ENCODE measurements at regions not wholly inside any gene's neighbourhood (a gene's known extent, or its start where the extent isn't known, plus 50 kb on each side); places are given as distances from the start of the nearest gene placed in this dataset.
"Not testable (repeated sequence)": the region's sequence is repeated elsewhere in the genome, so short reads cannot be mapped to it uniquely, and the experiment has no call there.

DNA sequence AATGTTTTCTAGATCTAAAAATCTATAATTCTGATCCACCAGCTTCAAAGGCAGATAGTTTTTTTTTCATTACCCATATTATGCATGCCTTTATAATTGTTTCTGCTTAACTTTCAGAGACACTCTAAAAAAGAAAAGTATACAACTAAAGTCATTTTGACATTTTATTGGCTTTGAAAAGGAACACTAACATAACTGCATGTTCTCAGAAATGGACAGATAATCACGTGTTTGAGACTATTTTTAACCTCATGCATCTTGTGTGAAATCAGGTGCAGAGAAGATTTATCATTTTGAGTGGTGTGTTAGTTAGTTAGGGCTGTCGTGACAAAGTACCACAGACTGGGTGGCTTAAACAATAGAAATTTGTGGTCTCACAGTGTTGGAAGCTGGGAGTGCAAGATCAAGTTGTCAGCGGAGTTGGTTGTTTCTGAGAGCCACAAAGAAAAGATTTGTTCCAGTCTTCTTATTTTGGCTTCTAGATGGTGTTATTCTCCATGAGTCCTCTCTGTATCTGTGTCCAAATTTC, 841.4 kb upstream of the LRATD1 start:
- Histone ChIP-seq H3K27me3 (ENCODE audit: control insufficient read depth in 1 of 2, insufficient read depth in 2 of 2, low read length in 2 of 2) (no peaks in the 10 kb centered on the region), H3K4me1 (ENCODE audit: control insufficient read depth, insufficient read depth, low read length) (peaks cover 10% of the 10 kb centered on the region), H3K4me3 (ENCODE audit: low read length in 2 of 2) (no peak overlapping the region), H3K9me3 (ENCODE audit: control insufficient read depth in 2 of 2, low read length in 2 of 2) (no peaks in the 10 kb centered on the region), H3K27ac (ENCODE audit: low read length) (no peak overlapping the region), H3K9ac (ENCODE audit: low read length in 2 of 2) (no peak overlapping the region), H3K36me3 (ENCODE audit: control insufficient read depth in 2 of 2, insufficient read depth in 2 of 2, low read length in 2 of 2) (no peaks in the 10 kb centered on the region)

DNA sequence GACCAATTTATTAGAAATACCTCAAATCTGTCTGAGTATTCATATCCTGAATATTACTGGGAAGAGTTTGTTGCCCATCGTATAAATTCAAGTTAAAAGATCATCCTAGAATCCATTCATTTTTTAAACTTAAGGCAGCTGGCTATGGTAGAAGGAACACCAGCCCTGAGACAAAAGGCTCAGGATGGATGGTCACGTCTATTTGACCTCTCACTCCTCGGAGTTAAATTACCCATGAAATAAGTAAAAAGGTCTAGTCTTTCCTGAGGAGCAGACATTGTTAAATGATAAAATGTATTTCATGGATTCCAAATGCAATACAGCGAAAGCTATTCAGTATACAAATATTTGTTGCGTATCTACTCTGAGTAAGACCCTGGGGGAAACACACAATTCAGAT, 826.0 kb upstream of the LRATD1 start:
- H3K27ac ChIP-seq (ENCODE audit: low read length) = no peak overlapping the region
- H3K9ac ChIP-seq (ENCODE audit: low read length in 2 of 2) = no peak overlapping the region
- H3K27me3 ChIP-seq (ENCODE audit: control insufficient read depth in 1 of 2, insufficient read depth in 2 of 2, low read length in 2 of 2) = no peaks in the 10 kb centered on the region
- no peak overlapping the region for H3K4me3 ChIP-seq (ENCODE audit: low read length in 2 of 2)
- no peaks in the 10 kb centered on the region for H3K4me1 ChIP-seq (ENCODE audit: control insufficient read depth, insufficient read depth, low read length)
- H3K9me3 ChIP-seq (ENCODE audit: control insufficient read depth in 2 of 2, low read length in 2 of 2) = no peaks in the 10 kb centered on the region
- H3K36me3 ChIP-seq (ENCODE audit: control insufficient read depth in 2 of 2, insufficient read depth in 2 of 2, low read length in 2 of 2) = no peaks in the 10 kb centered on the region

DNA sequence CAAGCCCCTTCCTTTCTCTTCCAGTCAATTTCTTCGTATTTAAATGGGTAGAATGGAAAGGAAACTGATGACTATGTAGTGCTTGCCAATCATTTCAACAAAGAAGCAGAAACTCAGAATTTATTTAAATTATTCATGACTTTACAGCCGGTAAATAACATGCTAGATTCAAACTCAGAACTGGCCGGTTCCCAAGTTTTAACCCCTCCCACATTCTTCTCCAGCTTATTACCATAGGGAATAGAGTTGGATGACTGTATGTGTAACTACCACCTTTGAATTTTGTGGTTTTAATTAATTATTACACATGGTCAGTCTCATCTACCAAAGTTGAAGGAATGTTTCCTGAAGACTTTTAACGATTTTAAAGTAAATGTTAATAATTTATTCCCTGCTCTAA, 819.3 kb upstream of the LRATD1 start:
- H3K4me1 ChIP-seq (ENCODE audit: control insufficient read depth, insufficient read depth, low read length) = no peaks in the 10 kb centered on the region
- H3K27ac ChIP-seq (ENCODE audit: low read length) = no peak overlapping the region
- no peaks in the 10 kb centered on the region for H3K36me3 ChIP-seq (ENCODE audit: control insufficient read depth in 2 of 2, insufficient read depth in 2 of 2, low read length in 2 of 2)
- no peak overlapping the region for H3K9ac ChIP-seq (ENCODE audit: low read length in 2 of 2)
- H3K27me3 ChIP-seq (ENCODE audit: control insufficient read depth in 1 of 2, insufficient read depth in 2 of 2, low read length in 2 of 2) = no peaks in the 10 kb centered on the region
- H3K9me3 ChIP-seq (ENCODE audit: control insufficient read depth in 2 of 2, low read length in 2 of 2) = no peaks in the 10 kb centered on the region
- no peak overlapping the region for H3K4me3 ChIP-seq (ENCODE audit: low read length in 2 of 2)

DNA sequence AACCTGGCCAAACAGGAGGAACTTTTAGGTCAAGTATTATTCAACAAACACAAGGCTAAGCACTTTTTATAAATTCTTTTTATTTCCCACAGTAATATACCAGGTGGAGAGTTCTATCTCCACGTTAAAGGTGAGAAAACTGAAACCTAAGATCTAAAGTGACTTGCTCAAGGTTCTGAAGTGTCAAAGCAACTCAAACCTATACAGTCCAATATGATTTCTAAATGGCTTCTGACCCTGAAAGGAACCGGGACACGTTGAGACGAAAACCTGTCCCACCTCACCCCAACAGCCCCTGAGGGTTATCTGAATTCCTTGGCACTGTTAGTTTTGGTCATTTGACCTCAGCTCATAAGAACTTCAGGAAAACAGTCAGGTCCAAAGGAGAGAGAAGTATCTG, 814.5 kb upstream of the LRATD1 start:
- no peaks in the 10 kb centered on the region for H3K9me3 ChIP-seq (ENCODE audit: control insufficient read depth in 2 of 2, low read length in 2 of 2)
- no peaks in the 10 kb centered on the region for H3K4me1 ChIP-seq (ENCODE audit: control insufficient read depth, insufficient read depth, low read length)
- H3K27me3 ChIP-seq (ENCODE audit: control insufficient read depth in 1 of 2, insufficient read depth in 2 of 2, low read length in 2 of 2) = no peaks in the 10 kb centered on the region
- H3K36me3 ChIP-seq (ENCODE audit: control insufficient read depth in 2 of 2, insufficient read depth in 2 of 2, low read length in 2 of 2) = no peaks in the 10 kb centered on the region
- no peak overlapping the region for H3K9ac ChIP-seq (ENCODE audit: low read length in 2 of 2)
- no peak overlapping the region for H3K4me3 ChIP-seq (ENCODE audit: low read length in 2 of 2)
- no peak overlapping the region for H3K27ac ChIP-seq (ENCODE audit: low read length)

DNA sequence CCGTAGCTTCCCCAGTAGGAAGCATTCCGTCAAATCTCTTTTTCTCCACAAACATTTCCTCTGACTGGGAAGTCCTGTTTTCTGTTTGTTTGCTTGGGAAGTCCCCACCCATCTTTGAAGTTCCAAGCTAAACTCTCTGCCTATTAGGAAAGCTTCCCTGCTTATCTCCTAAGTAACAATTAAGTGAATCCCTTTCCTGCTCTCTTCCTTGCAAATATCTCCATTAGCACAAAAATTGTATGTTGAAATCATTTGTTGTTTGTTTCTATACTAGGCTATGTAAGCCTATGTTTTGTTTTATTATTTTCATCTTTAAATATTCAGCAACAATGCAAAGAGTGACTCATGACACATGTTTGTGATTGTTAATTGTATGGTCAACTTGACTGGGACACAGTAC, 812.6 kb upstream of the LRATD1 start:
- no peaks in the 10 kb centered on the region for H3K27me3 ChIP-seq (ENCODE audit: control insufficient read depth in 1 of 2, insufficient read depth in 2 of 2, low read length in 2 of 2)
- H3K4me3 ChIP-seq (ENCODE audit: low read length in 2 of 2) = no peak overlapping the region
- H3K9ac ChIP-seq (ENCODE audit: low read length in 2 of 2) = no peak overlapping the region
- no peaks in the 10 kb centered on the region for H3K36me3 ChIP-seq (ENCODE audit: control insufficient read depth in 2 of 2, insufficient read depth in 2 of 2, low read length in 2 of 2)
- no peaks in the 10 kb centered on the region for H3K9me3 ChIP-seq (ENCODE audit: control insufficient read depth in 2 of 2, low read length in 2 of 2)
- no peaks in the 10 kb centered on the region for H3K4me1 ChIP-seq (ENCODE audit: control insufficient read depth, insufficient read depth, low read length)
- H3K27ac ChIP-seq (ENCODE audit: low read length) = no peak overlapping the region

DNA sequence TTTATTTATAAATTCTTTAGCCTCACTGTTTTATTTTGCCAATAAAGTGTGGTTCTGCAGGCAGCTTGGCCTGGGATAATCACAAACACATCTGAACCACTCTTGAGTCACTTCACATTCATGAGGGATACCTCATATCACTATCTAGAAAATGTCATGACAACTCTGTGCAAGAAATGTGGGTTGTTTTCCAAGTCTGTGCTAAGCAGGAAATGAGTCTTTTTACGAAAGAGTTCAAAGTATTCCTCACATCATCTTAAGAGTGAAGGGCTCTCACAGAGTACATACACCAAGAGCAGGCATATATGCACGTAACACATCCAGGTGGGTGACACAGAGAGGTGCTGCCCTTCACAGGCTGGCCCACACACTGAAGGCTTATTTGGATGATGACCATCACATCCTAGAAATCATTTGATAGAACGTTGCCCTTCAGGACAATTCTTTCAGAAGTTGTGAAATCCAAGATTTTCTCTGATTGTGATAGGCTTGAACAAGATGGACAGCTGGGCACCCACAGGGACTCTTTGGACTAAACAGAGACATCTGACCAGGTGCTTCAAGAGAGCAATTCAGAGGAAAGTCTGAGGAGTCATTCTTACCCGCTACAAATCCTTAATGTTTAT, 811.1 kb upstream of the LRATD1 start:
- Histone ChIP-seq H3K27me3 (ENCODE audit: control insufficient read depth in 1 of 2, insufficient read depth in 2 of 2, low read length in 2 of 2) (no peaks in the 10 kb centered on the region), H3K4me1 (ENCODE audit: control insufficient read depth, insufficient read depth, low read length) (no peaks in the 10 kb centered on the region), H3K27ac (ENCODE audit: low read length) (no peak overlapping the region), H3K9me3 (ENCODE audit: control insufficient read depth in 2 of 2, low read length in 2 of 2) (no peaks in the 10 kb centered on the region), H3K9ac (ENCODE audit: low read length in 2 of 2) (no peak overlapping the region), H3K4me3 (ENCODE audit: low read length in 2 of 2) (no peak overlapping the region), H3K36me3 (ENCODE audit: control insufficient read depth in 2 of 2, insufficient read depth in 2 of 2, low read length in 2 of 2) (no peaks in the 10 kb centered on the region)

DNA sequence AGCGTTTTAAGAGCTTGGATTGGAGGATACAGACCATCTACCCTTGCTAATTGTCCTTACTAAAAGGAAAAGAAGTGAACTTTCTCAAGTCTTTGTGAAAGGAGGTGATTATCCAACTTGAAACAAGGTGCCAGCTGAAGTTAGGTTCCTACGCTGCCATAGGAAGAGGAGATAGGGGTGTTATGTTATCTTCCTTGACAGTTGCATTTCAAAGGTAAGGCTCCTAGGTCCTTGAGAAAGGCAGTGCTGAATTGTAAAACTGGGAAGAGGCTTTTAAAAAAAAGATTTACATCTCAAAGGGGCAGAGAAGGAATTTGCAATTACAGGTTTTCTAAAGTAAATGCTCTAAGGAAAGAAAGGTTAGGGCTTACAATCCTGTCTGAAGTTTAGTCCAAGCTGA, 810.2 kb upstream of the LRATD1 start:
- Histone ChIP-seq H3K27ac (ENCODE audit: low read length) (no peak overlapping the region), H3K9me3 (ENCODE audit: control insufficient read depth in 2 of 2, low read length in 2 of 2) (no peaks in the 10 kb centered on the region), H3K27me3 (ENCODE audit: control insufficient read depth in 1 of 2, insufficient read depth in 2 of 2, low read length in 2 of 2) (no peaks in the 10 kb centered on the region), H3K4me3 (ENCODE audit: low read length in 2 of 2) (no peak overlapping the region), H3K9ac (ENCODE audit: low read length in 2 of 2) (no peak overlapping the region), H3K4me1 (ENCODE audit: control insufficient read depth, insufficient read depth, low read length) (no peaks in the 10 kb centered on the region), H3K36me3 (ENCODE audit: control insufficient read depth in 2 of 2, insufficient read depth in 2 of 2, low read length in 2 of 2) (no peaks in the 10 kb centered on the region)

DNA sequence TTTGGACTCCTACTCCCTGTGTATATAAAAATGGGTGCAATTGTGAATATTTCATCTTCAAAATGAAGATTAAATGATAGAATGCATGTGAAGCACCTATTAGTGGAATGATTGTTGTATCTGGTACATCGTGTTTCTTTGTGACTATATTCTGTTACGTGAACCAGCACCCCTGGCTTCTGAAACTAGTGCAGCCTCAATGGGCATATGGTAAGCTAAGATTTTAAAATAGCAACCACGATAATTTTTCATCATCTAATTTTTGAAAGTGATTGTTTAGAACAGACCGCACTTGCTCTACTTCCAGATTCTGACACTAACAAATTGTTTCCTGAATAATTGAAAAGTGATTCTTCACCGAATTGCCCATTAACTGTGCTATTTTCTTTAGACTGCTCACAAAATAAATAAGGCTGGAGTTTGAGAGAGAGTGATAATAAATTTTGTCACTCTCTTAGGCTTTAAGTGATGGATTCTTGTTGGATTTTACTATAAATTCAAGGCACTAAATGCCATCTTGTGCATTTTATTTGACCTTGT, 806.1 kb upstream of the LRATD1 start:
- no peak overlapping the region for H3K27ac ChIP-seq (ENCODE audit: low read length)
- no peaks in the 10 kb centered on the region for H3K27me3 ChIP-seq (ENCODE audit: control insufficient read depth in 1 of 2, insufficient read depth in 2 of 2, low read length in 2 of 2)
- no peaks in the 10 kb centered on the region for H3K4me1 ChIP-seq (ENCODE audit: control insufficient read depth, insufficient read depth, low read length)
- no peak overlapping the region for H3K4me3 ChIP-seq (ENCODE audit: low read length in 2 of 2)
- H3K36me3 ChIP-seq (ENCODE audit: control insufficient read depth in 2 of 2, insufficient read depth in 2 of 2, low read length in 2 of 2) = no peaks in the 10 kb centered on the region
- no peaks in the 10 kb centered on the region for H3K9me3 ChIP-seq (ENCODE audit: control insufficient read depth in 2 of 2, low read length in 2 of 2)
- H3K9ac ChIP-seq (ENCODE audit: low read length in 2 of 2) = no peak overlapping the region

DNA sequence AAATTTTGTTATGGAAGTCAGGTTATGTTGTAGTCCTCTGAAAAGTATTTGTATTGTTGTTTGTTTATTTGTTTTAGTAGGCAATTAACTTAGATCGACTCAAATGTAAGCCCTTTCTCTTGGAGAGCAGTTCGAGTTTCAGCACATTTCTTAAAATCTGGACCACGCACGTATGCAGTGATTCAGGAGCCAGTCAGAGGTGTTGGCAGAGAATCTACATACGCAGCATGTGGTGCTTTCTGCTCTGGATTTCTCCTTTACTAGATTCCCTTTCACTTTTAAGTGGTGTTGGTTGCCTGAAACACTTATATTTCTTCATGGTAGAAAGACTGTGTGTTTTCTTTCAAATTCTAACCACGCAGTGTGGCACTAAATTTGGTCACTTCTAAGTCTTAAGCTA, 773.9 kb upstream of the LRATD1 start:
- Histone ChIP-seq H3K4me1 (ENCODE audit: control insufficient read depth, insufficient read depth, low read length) (no peaks in the 10 kb centered on the region), H3K9me3 (ENCODE audit: control insufficient read depth in 2 of 2, low read length in 2 of 2) (no peaks in the 10 kb centered on the region), H3K9ac (ENCODE audit: low read length in 2 of 2) (no peak overlapping the region), H3K36me3 (ENCODE audit: control insufficient read depth in 2 of 2, insufficient read depth in 2 of 2, low read length in 2 of 2) (no peaks in the 10 kb centered on the region), H3K27me3 (ENCODE audit: control insufficient read depth in 1 of 2, insufficient read depth in 2 of 2, low read length in 2 of 2) (no peaks in the 10 kb centered on the region), H3K27ac (ENCODE audit: low read length) (no peak overlapping the region), H3K4me3 (ENCODE audit: low read length in 2 of 2) (no peak overlapping the region)

DNA sequence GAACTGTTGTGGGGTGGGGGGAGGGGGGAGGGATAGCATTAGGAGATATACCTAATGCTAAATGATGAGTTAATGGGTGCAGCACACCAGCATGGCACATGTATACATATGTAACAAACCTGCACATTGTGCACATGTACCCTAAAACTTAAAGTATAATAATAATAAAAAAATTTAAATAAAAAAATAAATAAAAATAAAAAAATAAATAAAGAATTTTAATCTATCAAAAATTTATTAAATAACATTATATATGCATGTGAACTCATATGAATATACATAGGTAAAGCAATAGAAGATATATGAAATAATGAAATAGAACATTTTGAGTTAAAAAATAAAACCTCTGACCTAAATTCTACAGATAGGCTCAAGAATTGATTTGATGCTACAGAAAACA, 764.2 kb upstream of the LRATD1 start:
- H3K4me1 ChIP-seq (ENCODE audit: control insufficient read depth, insufficient read depth, low read length); H3K27me3 ChIP-seq (ENCODE audit: control insufficient read depth in 1 of 2, insufficient read depth in 2 of 2, low read length in 2 of 2); H3K9me3 ChIP-seq (ENCODE audit: control insufficient read depth in 2 of 2, low read length in 2 of 2); H3K9ac ChIP-seq (ENCODE audit: low read length in 2 of 2); H3K27ac ChIP-seq (ENCODE audit: low read length); H3K36me3 ChIP-seq (ENCODE audit: control insufficient read depth in 2 of 2, insufficient read depth in 2 of 2, low read length in 2 of 2); H3K4me3 ChIP-seq (ENCODE audit: low read length in 2 of 2): not testable (repeated sequence)

DNA sequence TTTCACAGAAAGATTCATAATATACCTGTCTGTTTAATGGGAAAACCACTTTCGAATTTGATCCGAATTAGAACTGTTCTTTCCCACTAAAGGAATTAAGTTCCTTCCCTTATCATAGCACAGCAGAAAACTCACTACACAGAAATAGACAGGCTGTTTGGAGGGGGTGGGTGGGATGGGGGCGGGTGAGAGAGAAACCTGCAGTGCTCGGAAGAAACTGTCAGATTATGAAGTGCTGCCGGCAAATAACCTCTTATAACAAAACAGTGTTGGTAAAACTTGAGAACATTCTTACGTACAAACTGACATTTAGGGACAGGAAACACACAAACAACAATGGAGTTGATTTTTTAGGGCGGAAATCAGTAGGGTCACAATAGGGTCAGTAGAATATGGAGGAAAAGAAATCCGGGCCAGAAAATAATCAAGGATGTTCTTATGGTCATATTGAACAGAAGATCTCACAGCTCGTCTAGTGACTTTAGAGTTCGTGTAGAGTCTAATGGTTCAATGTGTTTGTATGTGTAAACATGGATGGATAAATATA, 756.0 kb upstream of the LRATD1 start:
- H3K4me3 ChIP-seq (ENCODE audit: low read length in 2 of 2) = no peak overlapping the region
- H3K27ac ChIP-seq (ENCODE audit: low read length) = no peak overlapping the region
- no peaks in the 10 kb centered on the region for H3K9me3 ChIP-seq (ENCODE audit: control insufficient read depth in 2 of 2, low read length in 2 of 2)
- H3K9ac ChIP-seq (ENCODE audit: low read length in 2 of 2) = no peak overlapping the region
- H3K36me3 ChIP-seq (ENCODE audit: control insufficient read depth in 2 of 2, insufficient read depth in 2 of 2, low read length in 2 of 2) = no peaks in the 10 kb centered on the region
- no peaks in the 10 kb centered on the region for H3K27me3 ChIP-seq (ENCODE audit: control insufficient read depth in 1 of 2, insufficient read depth in 2 of 2, low read length in 2 of 2)
- H3K4me1 ChIP-seq (ENCODE audit: control insufficient read depth, insufficient read depth, low read length) = no peaks in the 10 kb centered on the region

Data from stomach smooth muscle (tissue), 2 donors.